ENCODE measurements at regions not wholly inside any gene's neighbourhood (a gene's known extent, or its start where the extent isn't known, plus 50 kb on each side); places are given as distances from the start of the nearest gene placed in this dataset.

DNA sequence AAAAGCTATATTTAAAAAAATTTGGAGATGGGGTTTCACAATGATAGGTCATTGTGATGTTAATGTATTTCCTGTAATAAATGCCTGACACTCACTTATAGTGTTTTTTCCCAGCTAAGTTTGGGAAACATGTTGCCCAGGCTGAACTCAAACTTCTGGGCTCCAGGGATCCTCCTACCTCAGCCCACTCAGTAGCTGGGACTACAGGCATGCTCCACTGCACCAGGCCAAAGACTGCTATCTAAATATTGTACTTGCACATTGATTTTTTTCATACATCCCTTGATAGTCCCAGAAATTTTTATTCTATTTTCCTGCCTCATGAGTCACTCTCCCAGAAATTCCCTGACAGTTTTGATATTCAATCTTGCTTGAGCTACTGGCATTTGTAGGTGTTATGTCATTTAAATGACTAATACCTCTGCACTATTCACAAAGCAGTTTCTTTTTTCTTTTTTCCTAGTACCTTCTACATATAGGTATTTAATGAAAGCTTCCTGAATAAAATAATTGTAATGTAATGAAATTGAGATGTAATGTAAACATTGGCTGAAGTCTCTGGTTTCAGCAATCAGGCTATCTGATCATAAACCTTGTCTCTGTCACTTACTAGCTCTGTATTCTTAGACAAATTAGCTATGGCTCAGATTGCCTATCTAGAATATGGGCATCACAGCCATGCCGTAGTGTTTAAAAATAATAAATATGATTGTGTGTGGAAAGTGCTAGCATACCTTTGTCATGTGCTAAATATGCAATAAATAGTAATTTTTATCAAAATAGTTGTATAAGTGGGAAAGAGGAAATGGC lies 1973.0 kb upstream of the AGA start:
- Mint-ChIP-seq H3K27me3 (no peaks in the 10 kb centered on the region), H3K4me1 (ENCODE audit: low read depth in 2 of 2) (no peaks in the 10 kb centered on the region), H3K36me3 (ENCODE audit: insufficient read depth) (no peaks in the 10 kb centered on the region), H3K27ac (no peak overlapping the region), H3K9me3 (peaks cover 15 to 16% of the 10 kb centered on the region in 2 donors), H3K4me3 (no peak overlapping the region)
- no peak for DNase-seq
- ATAC-seq (replicated peaks), result no peak

DNA sequence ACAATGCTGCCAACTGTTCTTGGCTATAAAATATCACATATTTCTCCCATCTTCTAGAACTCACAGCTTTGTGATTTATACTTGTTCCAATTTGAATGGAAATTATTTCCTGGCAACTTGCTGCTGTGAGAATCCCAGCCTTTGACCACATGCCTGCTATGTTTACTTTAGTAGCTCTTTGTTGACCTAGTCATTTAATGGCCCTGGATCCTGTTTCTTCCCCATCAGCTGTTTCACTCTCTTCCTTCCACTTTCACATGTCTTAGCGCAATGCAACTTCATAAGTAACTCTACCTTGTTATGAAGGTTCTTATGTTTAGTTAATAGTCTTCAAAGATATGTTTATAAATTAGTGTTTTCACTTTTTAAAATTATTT lies 1973.6 kb upstream of the AGA start:
- Mint-ChIP-seq H3K27ac (no peak overlapping the region), H3K27me3 (no peaks in the 10 kb centered on the region), H3K36me3 (ENCODE audit: insufficient read depth) (no peaks in the 10 kb centered on the region), H3K9me3 (peaks cover 15 to 16% of the 10 kb centered on the region in 2 donors), H3K4me1 (ENCODE audit: low read depth in 2 of 2) (no peaks in the 10 kb centered on the region), H3K4me3 (no peak overlapping the region)
- ATAC-seq (replicated peaks) (no peak), DNase-seq (no peak)

- H3K4me1 Mint-ChIP-seq (ENCODE audit: low read depth in 2 of 2), result no peaks in the 10 kb centered on the region
- H3K36me3 Mint-ChIP-seq (ENCODE audit: insufficient read depth), result no peaks in the 10 kb centered on the region
- DNase-seq (no peak), ATAC-seq (replicated peaks) (no peak)
- H3K27me3 Mint-ChIP-seq, result no peaks in the 10 kb centered on the region
- H3K27ac Mint-ChIP-seq, result no peak overlapping the region
- H3K4me3 Mint-ChIP-seq, result no peak overlapping the region
- peaks cover 15 to 16% of the 10 kb centered on the region in 2 donors for H3K9me3 Mint-ChIP-seq
These were observed 1975.1 kb upstream of the AGA start for GRCh38 chr4:179417357-179417756.

GRCh38 chr4:179437962-179438361 lies 1995.7 kb upstream of the AGA start:
- Mint-ChIP-seq H3K36me3 (ENCODE audit: insufficient read depth) (no peaks in the 10 kb centered on the region), H3K27me3 (no peaks in the 10 kb centered on the region), H3K9me3 (peaks cover 8 to 14% of the 10 kb centered on the region in 2 donors), H3K4me3 (no peak overlapping the region), H3K4me1 (ENCODE audit: low read depth in 2 of 2) (no peaks in the 10 kb centered on the region), H3K27ac (no peak overlapping the region)
- DNase-seq, result no peak
- ATAC-seq (replicated peaks), result no peak

- Mint-ChIP-seq H3K9me3 (peaks cover 15 to 19% of the 10 kb centered on the region in 2 donors), H3K36me3 (ENCODE audit: insufficient read depth) (no peaks in the 10 kb centered on the region), H3K27me3 (no peaks in the 10 kb centered on the region), H3K4me3 (no peak overlapping the region), H3K4me1 (ENCODE audit: low read depth in 2 of 2) (no peaks in the 10 kb centered on the region), H3K27ac (no peak overlapping the region)
- ATAC-seq (replicated peaks) (no peak), DNase-seq (no peak)
These were observed 1999.4 kb upstream of the AGA start for GRCh38 chr4:179441596-179441995.

DNA sequence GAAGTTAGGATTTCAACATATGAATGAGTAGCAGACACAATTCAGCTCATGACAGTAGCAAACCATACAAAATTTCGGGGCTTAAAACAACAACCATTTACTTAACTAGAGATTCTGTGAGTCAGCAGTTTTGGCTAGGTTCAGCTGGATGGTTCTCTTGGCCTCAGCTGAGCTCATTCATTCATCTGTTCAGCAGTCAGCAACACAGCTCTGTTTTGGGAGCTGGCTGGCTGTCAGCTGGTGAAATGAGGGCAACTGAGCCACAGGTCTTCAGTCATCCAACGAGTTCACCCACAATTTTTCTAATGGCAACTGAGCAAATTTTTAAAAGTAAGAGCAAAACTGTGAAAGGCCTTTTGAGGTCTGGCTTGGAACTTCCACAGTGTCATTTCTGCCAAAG lies 2005.1 kb upstream of the AGA start:
- DNase-seq (no peak), ATAC-seq (replicated peaks) (no peak)
- Mint-ChIP-seq H3K4me3 (no peak overlapping the region), H3K36me3 (ENCODE audit: insufficient read depth) (no peaks in the 10 kb centered on the region), H3K27me3 (no peaks in the 10 kb centered on the region), H3K4me1 (ENCODE audit: low read depth in 2 of 2) (no peaks in the 10 kb centered on the region), H3K9me3 (peaks cover 10 to 13% of the 10 kb centered on the region in 2 donors), H3K27ac (no peak overlapping the region)

GRCh38 chr4:179465131-179465797 lies 2023.0 kb upstream of the AGA start:
- Mint-ChIP-seq H3K36me3 (ENCODE audit: insufficient read depth) (no peaks in the 10 kb centered on the region), H3K4me1 (ENCODE audit: low read depth in 2 of 2) (no peaks in the 10 kb centered on the region), H3K9me3 (peaks cover 0 to 2% of the 10 kb centered on the region in 2 donors), H3K27me3 (no peaks in the 10 kb centered on the region), H3K27ac (no peak overlapping the region), H3K4me3 (no peak overlapping the region)
- ATAC-seq (replicated peaks) (no peak), DNase-seq (no peak)

DNA sequence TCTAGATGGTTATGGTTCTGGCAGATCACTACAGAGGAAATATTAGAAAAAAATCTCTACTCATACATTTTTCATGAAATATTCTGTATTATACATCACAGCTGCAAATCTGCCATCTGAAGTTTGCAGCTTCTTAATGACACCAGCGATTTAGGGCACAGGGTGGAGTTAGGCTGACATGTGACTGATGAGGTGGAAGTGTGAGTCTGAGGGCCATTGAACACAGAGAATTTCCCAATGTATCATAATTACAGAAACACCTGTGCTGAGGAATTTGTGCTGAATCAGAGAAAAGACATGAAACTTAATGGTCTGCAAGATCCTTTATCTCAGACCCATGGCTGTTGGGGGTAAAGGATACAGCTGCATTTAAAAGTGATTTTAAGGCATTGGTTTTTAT lies 2025.6 kb upstream of the AGA start:
- H3K27ac Mint-ChIP-seq, result no peak overlapping the region
- H3K36me3 Mint-ChIP-seq (ENCODE audit: insufficient read depth), result no peaks in the 10 kb centered on the region
- ATAC-seq (replicated peaks) (no peak), DNase-seq (no peak)
- no peak overlapping the region for H3K4me3 Mint-ChIP-seq
- H3K27me3 Mint-ChIP-seq, result no peaks in the 10 kb centered on the region
- peaks cover 0 to 4% of the 10 kb centered on the region in 2 donors for H3K9me3 Mint-ChIP-seq
- no peaks in the 10 kb centered on the region for H3K4me1 Mint-ChIP-seq (ENCODE audit: low read depth in 2 of 2)

DNA sequence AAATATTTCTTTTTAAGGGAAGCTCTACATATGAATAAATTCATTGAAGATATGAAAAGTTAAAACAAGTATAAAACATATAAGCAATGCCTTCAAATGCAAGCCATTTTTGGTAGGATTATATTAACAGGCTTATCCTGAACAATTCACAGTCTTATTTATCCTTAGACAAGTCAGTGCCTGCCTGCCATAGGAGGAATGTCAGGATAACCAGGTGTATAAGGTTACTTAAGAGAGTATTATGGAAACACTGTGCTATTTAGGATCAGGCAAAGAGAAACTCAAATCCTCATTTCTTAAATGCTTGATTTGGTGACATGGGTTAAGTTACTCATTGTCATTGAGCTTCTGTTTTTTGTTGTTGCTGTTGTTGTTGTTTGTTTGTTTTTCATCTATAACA lies 2029.9 kb upstream of the AGA start:
- H3K4me1 Mint-ChIP-seq (ENCODE audit: low read depth in 2 of 2), result no peaks in the 10 kb centered on the region
- H3K9me3 Mint-ChIP-seq, result peaks cover 3 to 7% of the 10 kb centered on the region in 2 donors
- no peak overlapping the region for H3K4me3 Mint-ChIP-seq
- H3K27me3 Mint-ChIP-seq, result no peaks in the 10 kb centered on the region
- H3K27ac Mint-ChIP-seq, result no peak overlapping the region
- H3K36me3 Mint-ChIP-seq (ENCODE audit: insufficient read depth), result no peaks in the 10 kb centered on the region
- no peak for DNase-seq
- no peak for ATAC-seq (replicated peaks)

DNA sequence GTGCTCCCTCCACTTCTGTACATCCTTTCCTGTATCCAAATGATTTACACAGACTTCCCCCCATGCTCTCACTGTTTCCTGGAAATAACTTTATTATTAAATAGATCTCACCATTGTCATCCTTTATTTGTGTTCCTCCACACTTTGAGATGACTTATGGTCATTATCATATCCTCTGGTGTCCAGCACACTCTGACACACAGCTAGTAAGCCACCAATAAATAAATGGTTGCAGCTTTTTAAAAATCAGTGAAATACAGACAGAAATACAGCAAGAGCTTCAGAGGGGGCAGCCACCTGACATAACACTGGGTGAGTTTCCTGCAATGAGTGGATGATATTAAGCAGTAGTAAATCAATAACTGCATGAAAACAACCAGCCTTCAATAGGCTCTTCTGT lies 2036.4 kb upstream of the AGA start:
- peaks cover 3% of the 10 kb centered on the region for H3K36me3 Mint-ChIP-seq (ENCODE audit: insufficient read depth)
- DNase-seq, result no peak

GRCh38 chr4:179485781-179486180 lies 2043.5 kb upstream of the AGA start:
- Mint-ChIP-seq H3K27me3 (no peaks in the 10 kb centered on the region), H3K4me1 (ENCODE audit: low read depth in 2 of 2) (no peaks in the 10 kb centered on the region), H3K4me3 (no peak overlapping the region), H3K9me3 (peaks cover 3 to 24% of the 10 kb centered on the region in 2 donors), H3K27ac (no peak overlapping the region), H3K36me3 (ENCODE audit: insufficient read depth) (peaks cover 3% of the 10 kb centered on the region)
- DNase-seq, result no peak
- no peak for ATAC-seq (replicated peaks)

More for the DNA sequence above, 2036.4 kb upstream of the AGA start:
- Mint-ChIP-seq H3K27ac (no peak overlapping the region), H3K27me3 (no peaks in the 10 kb centered on the region), H3K9me3 (peaks cover 11 to 20% of the 10 kb centered on the region in 2 donors), H3K4me3 (no peak overlapping the region), H3K4me1 (ENCODE audit: low read depth in 2 of 2) (no peaks in the 10 kb centered on the region)
- ATAC-seq (replicated peaks), result no peak

- Mint-ChIP-seq H3K36me3 (ENCODE audit: insufficient read depth) (no peaks in the 10 kb centered on the region), H3K27me3 (no peaks in the 10 kb centered on the region), H3K4me3 (no peak overlapping the region), H3K4me1 (ENCODE audit: low read depth in 2 of 2) (no peaks in the 10 kb centered on the region), H3K9me3 (peaks cover 3 to 23% of the 10 kb centered on the region in 2 donors), H3K27ac (no peak overlapping the region)
- DNase-seq (no peak), ATAC-seq (replicated peaks) (no peak)
These were observed 2044.5 kb upstream of the AGA start for GRCh38 chr4:179486570-179487335.

GRCh38 chr4:179492260-179493080 lies 2050.2 kb upstream of the AGA start:
- H3K27ac Mint-ChIP-seq, result no peak overlapping the region
- ATAC-seq (replicated peaks) (no peak), DNase-seq (no peak)
- H3K4me3 Mint-ChIP-seq, result no peak overlapping the region
- peaks cover 4 to 22% of the 10 kb centered on the region in 2 donors for H3K9me3 Mint-ChIP-seq
- H3K4me1 Mint-ChIP-seq (ENCODE audit: low read depth in 2 of 2), result no peaks in the 10 kb centered on the region
- H3K27me3 Mint-ChIP-seq, result no peaks in the 10 kb centered on the region
- H3K36me3 Mint-ChIP-seq (ENCODE audit: insufficient read depth), result peaks cover 4% of the 10 kb centered on the region

Measured in effector memory CD8-positive, alpha-beta T cell (primary cell).